ENCODE measurements at regions not wholly inside any gene's neighbourhood (a gene's known extent, or its start where the extent isn't known, plus 50 kb on each side); places are given as distances from the start of the nearest gene placed in this dataset.

- Histone ChIP-seq H3K36me3 (ENCODE audit: control insufficient read depth in 1 of 2, insufficient read depth in 2 of 2, low read depth in 1 of 2, low read length in 2 of 2) (no peaks in the 10 kb centered on the region), H3K23ac (ENCODE audit: low read length in 2 of 2) (no peak overlapping the region), H3K14ac (ENCODE audit: low read length in 2 of 2) (no peak overlapping the region), H3K18ac (ENCODE audit: low read depth in 1 of 2, low read length in 2 of 2) (peak overlapping the region in 1 of 2 experiments; percentile 9), H3K79me1 (replicated peaks; ENCODE audit: low read length, poor library complexity, severe bottlenecking) (no peaks in the 10 kb centered on the region), H3K4me3 (ENCODE audit: insufficient read depth in 1 of 2, low read depth in 1 of 2, low read length in 2 of 2) (peak overlapping the region in 1 of 2 experiments; percentile 57), H2BK15ac (ENCODE audit: low read depth, poor library complexity, severe bottlenecking) (no peak overlapping the region), H3K9ac (ENCODE audit: low read length) (peak overlapping the region; percentile 68), H3K27ac (ENCODE audit: low read length, poor library complexity, severe bottlenecking) (no peak overlapping the region), H2BK5ac (ENCODE audit: low read depth, low read length, poor library complexity, severe bottlenecking) (no peak overlapping the region), H3K9me3 (ENCODE audit: control insufficient read depth, low read length) (no peaks in the 10 kb centered on the region), H3K4ac (ENCODE audit: low read depth in 1 of 2, low read length in 2 of 2) (no peak overlapping the region), H3K4me1 (ENCODE audit: control insufficient read depth, insufficient read depth, low read depth, low read length) (peaks cover 2% of the 10 kb centered on the region), H2AFZ (ENCODE audit: low read depth, low read length) (no peak overlapping the region), H2BK12ac (ENCODE audit: low read length in 2 of 2) (no peak overlapping the region), H2AK5ac (ENCODE audit: low read length, severe bottlenecking) (no peak overlapping the region), H2BK120ac (ENCODE audit: low read depth, low read length) (no peak overlapping the region), H4K8ac (ENCODE audit: low read length) (no peak overlapping the region), H3K4me2 (ENCODE audit: low read length, poor library complexity, severe bottlenecking) (no peak overlapping the region), H3K27me3 (ENCODE audit: control insufficient read depth in 1 of 2, insufficient read depth in 1 of 2, low read length in 2 of 2) (no peaks in the 10 kb centered on the region), H4K91ac (ENCODE audit: low read length) (no peak overlapping the region)
- no peak for DNase-seq
- 94% methylated on average over 3 of the region's 3 CpGs for WGBS
Observed at GRCh38 chr12:45666396-45666795, 63.1 kb upstream of the ARID2 start.

DNA sequence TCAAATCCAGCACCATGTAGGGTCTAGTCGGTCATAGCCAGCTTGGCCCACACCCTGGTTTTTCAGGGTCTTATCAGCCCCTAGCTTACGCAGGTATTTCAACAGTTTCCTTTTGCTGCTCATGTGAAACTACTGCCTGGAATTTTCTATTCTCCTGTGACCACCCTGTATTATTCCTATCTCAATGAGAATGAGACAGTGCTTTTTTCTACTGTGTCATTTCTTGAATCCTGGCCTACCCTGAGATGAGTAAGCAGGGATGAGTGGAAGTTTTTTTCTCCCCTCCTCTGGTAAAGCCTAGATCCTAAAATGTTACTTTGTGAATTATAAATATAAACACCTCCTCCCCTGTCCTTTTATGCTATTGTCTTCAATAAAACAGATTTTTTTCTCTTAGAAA, 62.7 kb upstream of the ARID2 start:
- Histone ChIP-seq H2BK12ac (ENCODE audit: low read length in 2 of 2) (peak overlapping the region in 1 of 2 experiments; percentile 31), H3K27me3 (ENCODE audit: control insufficient read depth in 1 of 2, insufficient read depth in 1 of 2, low read length in 2 of 2) (no peaks in the 10 kb centered on the region), H3K79me1 (replicated peaks; ENCODE audit: low read length, poor library complexity, severe bottlenecking) (no peaks in the 10 kb centered on the region), H3K4me3 (ENCODE audit: insufficient read depth in 1 of 2, low read depth in 1 of 2, low read length in 2 of 2) (peak overlapping the region in 1 of 2 experiments; percentile 57), H3K36me3 (ENCODE audit: control insufficient read depth in 1 of 2, insufficient read depth in 2 of 2, low read depth in 1 of 2, low read length in 2 of 2) (no peaks in the 10 kb centered on the region), H2AFZ (ENCODE audit: low read depth, low read length) (no peak overlapping the region), H2BK5ac (ENCODE audit: low read depth, low read length, poor library complexity, severe bottlenecking) (no peak overlapping the region), H4K8ac (ENCODE audit: low read length) (no peak overlapping the region), H3K4me2 (ENCODE audit: low read length, poor library complexity, severe bottlenecking) (no peak overlapping the region), H3K4ac (ENCODE audit: low read depth in 1 of 2, low read length in 2 of 2) (no peak overlapping the region), H2AK5ac (ENCODE audit: low read length, severe bottlenecking) (no peak overlapping the region), H2BK15ac (ENCODE audit: low read depth, poor library complexity, severe bottlenecking) (no peak overlapping the region), H3K14ac (ENCODE audit: low read length in 2 of 2) (no peak overlapping the region), H2BK120ac (ENCODE audit: low read depth, low read length) (no peak overlapping the region), H3K9me3 (ENCODE audit: control insufficient read depth, low read length) (no peaks in the 10 kb centered on the region), H4K91ac (ENCODE audit: low read length) (no peak overlapping the region), H3K27ac (ENCODE audit: low read length, poor library complexity, severe bottlenecking) (no peak overlapping the region), H3K23ac (ENCODE audit: low read length in 2 of 2) (no peak overlapping the region), H3K18ac (ENCODE audit: low read depth in 1 of 2, low read length in 2 of 2) (peak overlapping the region in 1 of 2 experiments; percentile 9), H3K4me1 (ENCODE audit: control insufficient read depth, insufficient read depth, low read depth, low read length) (peaks cover 2% of the 10 kb centered on the region), H3K9ac (ENCODE audit: low read length) (peak overlapping the region; percentile 68)
- DNase-seq, result no peak
- 95% methylated on average over 2 of the region's 2 CpGs for WGBS

- WGBS, result no CpG with 5 or more reads among the region's 2 CpGs
- Histone ChIP-seq H3K79me1 (replicated peaks; ENCODE audit: low read length, poor library complexity, severe bottlenecking) (no peaks in the 10 kb centered on the region), H3K9me3 (ENCODE audit: control insufficient read depth, low read length) (no peaks in the 10 kb centered on the region), H3K36me3 (ENCODE audit: control insufficient read depth in 1 of 2, insufficient read depth in 2 of 2, low read depth in 1 of 2, low read length in 2 of 2) (no peaks in the 10 kb centered on the region), H2AFZ (ENCODE audit: low read depth, low read length) (no peak overlapping the region), H2BK15ac (ENCODE audit: low read depth, poor library complexity, severe bottlenecking) (no peak overlapping the region), H3K4ac (ENCODE audit: low read depth in 1 of 2, low read length in 2 of 2) (no peak overlapping the region), H3K23ac (ENCODE audit: low read length in 2 of 2) (no peak overlapping the region), H3K18ac (ENCODE audit: low read depth in 1 of 2, low read length in 2 of 2) (no peak overlapping the region), H3K27me3 (ENCODE audit: control insufficient read depth in 1 of 2, insufficient read depth in 1 of 2, low read length in 2 of 2) (no peaks in the 10 kb centered on the region), H2AK5ac (ENCODE audit: low read length, severe bottlenecking) (no peak overlapping the region), H3K9ac (ENCODE audit: low read length) (no peak overlapping the region), H4K8ac (ENCODE audit: low read length) (no peak overlapping the region), H4K91ac (ENCODE audit: low read length) (no peak overlapping the region), H2BK5ac (ENCODE audit: low read depth, low read length, poor library complexity, severe bottlenecking) (no peak overlapping the region), H2BK120ac (ENCODE audit: low read depth, low read length) (no peak overlapping the region), H2BK12ac (ENCODE audit: low read length in 2 of 2) (no peak overlapping the region), H3K27ac (ENCODE audit: low read length, poor library complexity, severe bottlenecking) (no peak overlapping the region), H3K14ac (ENCODE audit: low read length in 2 of 2) (no peak overlapping the region), H3K4me1 (ENCODE audit: control insufficient read depth, insufficient read depth, low read depth, low read length) (peaks cover 2% of the 10 kb centered on the region), H3K4me2 (ENCODE audit: low read length, poor library complexity, severe bottlenecking) (no peak overlapping the region), H3K4me3 (ENCODE audit: insufficient read depth in 1 of 2, low read depth in 1 of 2, low read length in 2 of 2) (no peak overlapping the region)
- no peak for DNase-seq
Observed at GRCh38 chr12:45667761-45668160, 61.7 kb upstream of the ARID2 start.

- H3K9me3 ChIP-seq (ENCODE audit: control insufficient read depth, low read length), result no peaks in the 10 kb centered on the region
- no peak overlapping the region for H2BK120ac ChIP-seq (ENCODE audit: low read depth, low read length)
- peak overlapping the region; percentile 31 for H3K9ac ChIP-seq (ENCODE audit: low read length)
- H3K27me3 ChIP-seq (ENCODE audit: control insufficient read depth in 1 of 2, insufficient read depth in 1 of 2, low read length in 2 of 2), result no peaks in the 10 kb centered on the region
- H3K18ac ChIP-seq (ENCODE audit: low read depth in 1 of 2, low read length in 2 of 2), result no peak overlapping the region
- H3K4me1 ChIP-seq (ENCODE audit: control insufficient read depth, insufficient read depth, low read depth, low read length), result peaks cover 2% of the 10 kb centered on the region
- no peaks in the 10 kb centered on the region for H3K36me3 ChIP-seq (ENCODE audit: control insufficient read depth in 1 of 2, insufficient read depth in 2 of 2, low read depth in 1 of 2, low read length in 2 of 2)
- no peak overlapping the region for H3K4ac ChIP-seq (ENCODE audit: low read depth in 1 of 2, low read length in 2 of 2)
- H3K14ac ChIP-seq (ENCODE audit: low read length in 2 of 2), result no peak overlapping the region
- H2AK5ac ChIP-seq (ENCODE audit: low read length, severe bottlenecking), result no peak overlapping the region
- H2BK15ac ChIP-seq (ENCODE audit: low read depth, poor library complexity, severe bottlenecking), result no peak overlapping the region
- H3K79me1 ChIP-seq (replicated peaks; ENCODE audit: low read length, poor library complexity, severe bottlenecking), result no peaks in the 10 kb centered on the region
- no peak overlapping the region for H3K4me2 ChIP-seq (ENCODE audit: low read length, poor library complexity, severe bottlenecking)
- no peak overlapping the region for H2BK12ac ChIP-seq (ENCODE audit: low read length in 2 of 2)
- H3K4me3 ChIP-seq (ENCODE audit: insufficient read depth in 1 of 2, low read depth in 1 of 2, low read length in 2 of 2), result peak overlapping the region in 1 of 2 experiments; percentile 42
- no peak overlapping the region for H2AFZ ChIP-seq (ENCODE audit: low read depth, low read length)
- no peak for DNase-seq
- 67% methylated on average over 1 of the region's 1 CpG for WGBS
- H4K8ac ChIP-seq (ENCODE audit: low read length), result no peak overlapping the region
- no peak overlapping the region for H3K23ac ChIP-seq (ENCODE audit: low read length in 2 of 2)
- no peak overlapping the region for H2BK5ac ChIP-seq (ENCODE audit: low read depth, low read length, poor library complexity, severe bottlenecking)
- H3K27ac ChIP-seq (ENCODE audit: low read length, poor library complexity, severe bottlenecking), result no peak overlapping the region
- no peak overlapping the region for H4K91ac ChIP-seq (ENCODE audit: low read length)
Observed at GRCh38 chr12:45668641-45669040, 60.9 kb upstream of the ARID2 start.
